ENCODE measurements at regions not wholly inside any gene's neighbourhood (a gene's known extent, or its start where the extent isn't known, plus 50 kb on each side); places are given as distances from the start of the nearest gene placed in this dataset.

GRCh38 chr7:125491137-125491536, 561.5 kb upstream of the POT1 start:
- TF ChIP-seq CTCF (IDR thresholded peaks at IDR 0.05; ENCODE audit: insufficient read depth, low read depth, low read length) (no peak), EZH2 (IDR thresholded peaks at IDR 0.05; ENCODE audit: insufficient read depth, low read length) (no peak)

Measured in astrocyte (in vitro differentiated cells and primary cell).